WTC11 (cell line): ENCODE measurements at regions not wholly inside any gene's neighbourhood (a gene's known extent, or its start where the extent isn't known, plus 50 kb on each side); places are given as distances from the start of the nearest gene placed in this dataset.

Experiments used
- ATAC-seq: fragments of 200-7000 bp; cut with Tn5 transposase; 2 replicates; pipeline ENCODE4 v1.10.0; 2021; ENCODE audit warnings: mild to moderate bottlenecking, moderate library complexity
- CTCF ChIA-PET: fragments of 300-600 bp; sonication (Branson Sonifier 250); formaldehyde crosslinking; loops from one replicate; lab custom pipeline; 2021; ENCODE audit warnings: antibody characterized with exemption; lab: Charles Lee
- POLR2A ChIA-PET: fragments of 350-600 bp; sonication (Branson Sonifier 250); formaldehyde crosslinking; loops from one replicate; lab custom pipeline; 2021; ENCODE audit warnings: antibody characterized with exemption; lab: Charles Lee
- DNase-seq: peaks from one replicate; pipeline ENCODE4 v3.0.0; 2021; ENCODE audit warnings: low spot score
- H3K27ac Mint-ChIP-seq: 2 replicates; pipeline ENCODE4 v1.8.0; 2021; ENCODE audit warnings: mixed read lengths
- H3K27me3 Mint-ChIP-seq: 2 replicates; pipeline ENCODE4 v1.8.0; 2021; ENCODE audit warnings: low read depth, mild to moderate bottlenecking, moderate library complexity, mixed read lengths
- H3K36me3 Mint-ChIP-seq: 2 replicates; pipeline ENCODE4 v1.8.0; 2021; ENCODE audit warnings: mixed read lengths
- H3K4me1 Mint-ChIP-seq: 2 replicates; pipeline ENCODE4 v1.8.0; 2022; ENCODE audit warnings: mixed read lengths
- H3K4me3 Mint-ChIP-seq: 2 replicates; pipeline ENCODE4 v1.8.0; 2021; ENCODE audit warnings: mild to moderate bottlenecking, moderate library complexity, mixed read lengths
- H3K9me3 Mint-ChIP-seq: 2 replicates; pipeline ENCODE4 v1.8.0; 2021; ENCODE audit warnings: mixed read lengths
- ATF1 ChIP-seq: sonication (generic); formaldehyde crosslinking; IDR thresholded peaks from 2 replicates; pipeline ENCODE4 v1.8.1; 2023; ENCODE audit warnings: mild to moderate bottlenecking, moderate library complexity, missing genetic modification reagents
- CBFB ChIP-seq: sonication (generic); formaldehyde crosslinking; IDR thresholded peaks from 2 replicates; pipeline ENCODE4 v1.8.1; 2022; ENCODE audit warnings: mild to moderate bottlenecking, low read depth, missing genetic modification reagents
- E2F4 ChIP-seq: sonication (generic); formaldehyde crosslinking; IDR thresholded peaks from 2 replicates; pipeline ENCODE4 v1.8.1; 2022; ENCODE audit warnings: low read depth, mild to moderate bottlenecking, moderate library complexity, missing genetic modification reagents, borderline replicate concordance
- ESRRA ChIP-seq: sonication (generic); formaldehyde crosslinking; IDR thresholded peaks from 2 replicates; pipeline ENCODE4 v1.8.1; 2022; ENCODE audit warnings: mild to moderate bottlenecking, missing genetic modification reagents, borderline replicate concordance
- ETV6 ChIP-seq: sonication (generic); formaldehyde crosslinking; IDR thresholded peaks from 2 replicates; pipeline ENCODE4 v1.8.1; 2022; ENCODE audit warnings: mild to moderate bottlenecking, missing genetic modification reagents
- FOXJ3 ChIP-seq: sonication (generic); formaldehyde crosslinking; IDR thresholded peaks from 2 replicates; pipeline ENCODE4 v1.9.0; 2021; ENCODE audit warnings: missing genetic modification reagents, mild to moderate bottlenecking, borderline replicate concordance
- GTF2I ChIP-seq: fragments of 250-450 bp; sonication (Bioruptor Pico); conservative IDR thresholded peaks from 2 replicates; pipeline ENCODE4 v1.4.0; 2021; ENCODE audit warnings: mild to moderate bottlenecking
- HMGA2 ChIP-seq: fragments of 250-450 bp; sonication (Bioruptor Pico); IDR thresholded peaks from 2 replicates; pipeline ENCODE4 v1.4.0; 2021; ENCODE audit warnings: mild to moderate bottlenecking, moderate library complexity
- MYBL2 ChIP-seq: sonication (generic); formaldehyde crosslinking; IDR thresholded peaks from 2 replicates; pipeline ENCODE4 v1.8.1; 2023; ENCODE audit warnings: mild to moderate bottlenecking, moderate library complexity, missing genetic modification reagents
- NFYB ChIP-seq: sonication (generic); formaldehyde crosslinking; conservative IDR thresholded peaks from 2 replicates; pipeline ENCODE4 v1.8.0; 2022; ENCODE audit warnings: low read depth, missing genetic modification reagents
- NR2C2 ChIP-seq: sonication (generic); formaldehyde crosslinking; IDR thresholded peaks from 2 replicates; pipeline ENCODE4 v1.8.0; 2022; ENCODE audit warnings: mild to moderate bottlenecking, missing genetic modification reagents
- NR3C1 ChIP-seq: sonication (generic); formaldehyde crosslinking; conservative IDR thresholded peaks from 2 replicates; pipeline ENCODE4 v1.8.1; 2023; ENCODE audit warnings: low read depth, mild to moderate bottlenecking, missing genetic modification reagents
- OVOL2 ChIP-seq: fragments of 250-450 bp; sonication (Bioruptor Pico); IDR thresholded peaks from 2 replicates; pipeline ENCODE4 v1.9.0; 2021; ENCODE audit warnings: mild to moderate bottlenecking, borderline replicate concordance
- PRRX2 ChIP-seq: fragments of 250-450 bp; sonication (Bioruptor Pico); IDR thresholded peaks from 2 replicates; pipeline ENCODE4 v1.8.0; 2021; ENCODE audit warnings: mild to moderate bottlenecking
- SMAD3 ChIP-seq: sonication (generic); formaldehyde crosslinking; IDR thresholded peaks from 2 replicates; pipeline ENCODE4 v1.8.0; 2022; ENCODE audit warnings: missing genetic modification reagents, mild to moderate bottlenecking, borderline replicate concordance
- SMAD4 ChIP-seq: sonication (generic); formaldehyde crosslinking; IDR thresholded peaks from 2 replicates; pipeline ENCODE4 v1.8.0; 2022; ENCODE audit warnings: mild to moderate bottlenecking, missing genetic modification reagents
- TCF7 ChIP-seq: sonication (generic); formaldehyde crosslinking; IDR thresholded peaks from 2 replicates; pipeline ENCODE4 v1.8.0; 2022; ENCODE audit warnings: mild to moderate bottlenecking, low read depth, missing genetic modification reagents, moderate library complexity
- TEAD4 ChIP-seq: sonication (generic); formaldehyde crosslinking; IDR thresholded peaks from 2 replicates; pipeline ENCODE4 v1.8.0; 2022; ENCODE audit warnings: mild to moderate bottlenecking, missing genetic modification reagents
- ZBTB43 ChIP-seq: sonication (generic); formaldehyde crosslinking; IDR thresholded peaks from 2 replicates; pipeline ENCODE4 v1.8.1; 2023; ENCODE audit warnings: mild to moderate bottlenecking, missing genetic modification reagents
- ZNF219 ChIP-seq: sonication (generic); formaldehyde crosslinking; IDR thresholded peaks from 2 replicates; pipeline ENCODE4 v1.8.0; 2023; ENCODE audit warnings: missing genetic modification reagents, mild to moderate bottlenecking, borderline replicate concordance
- ZNF263 ChIP-seq: sonication (generic); formaldehyde crosslinking; IDR thresholded peaks from 2 replicates; pipeline ENCODE4 v1.8.1; 2022; ENCODE audit warnings: low read depth, mild to moderate bottlenecking, moderate library complexity, missing genetic modification reagents
- ZNF425 ChIP-seq: fragments of 250-450 bp; sonication (Bioruptor Pico); conservative IDR thresholded peaks from 2 replicates; pipeline ENCODE4 v1.9.0; 2021; ENCODE audit warnings: mild to moderate bottlenecking
- ZNF512 ChIP-seq: sonication (generic); formaldehyde crosslinking; IDR thresholded peaks from 2 replicates; pipeline ENCODE4 v1.8.1; 2022; ENCODE audit warnings: missing genetic modification reagents, borderline replicate concordance
- ZNF671 ChIP-seq: fragments of 250-450 bp; sonication (Bioruptor Pico); IDR thresholded peaks from 2 replicates; pipeline ENCODE4 v1.8.0; 2021; ENCODE audit warnings: mild to moderate bottlenecking
- TF ChIP-seq, protein P1 (sequence below): fragments of 250-450 bp; sonication (Bioruptor Pico); IDR thresholded peaks from 2 replicates; pipeline ENCODE4 v1.9.0; 2021; ENCODE audit warnings: moderate library complexity, mild to moderate bottlenecking, inconsistent platforms, borderline replicate concordance
- TF ChIP-seq, protein P2 (sequence below): sonication (generic); formaldehyde crosslinking; conservative IDR thresholded peaks from 2 replicates; pipeline ENCODE4 v1.8.1; 2023; ENCODE audit warnings: mild to moderate bottlenecking, low read depth, missing genetic modification reagents, moderate library complexity

- DNase-seq (no peak), ATAC-seq (no peak)
- no peaks in the 10 kb centered on the region for H3K27me3 Mint-ChIP-seq
- H3K4me1 Mint-ChIP-seq, result no peaks in the 10 kb centered on the region
- H3K9me3 Mint-ChIP-seq, result peaks cover 9% of the 10 kb centered on the region; the same call in 1 of the 2 replicates
- no peak overlapping the region for H3K27ac Mint-ChIP-seq
- CTCF ChIA-PET, result interaction anchor here (0.7 kb wide), 1 partner anchor 123 kb away, joined by 3 read pairs; no protein-coding TSS in a partner anchor
- H3K36me3 Mint-ChIP-seq, result no peaks in the 10 kb centered on the region
- TF ChIP-seq GTF2I (CRISPR knock-in tag) (no peak), ZBTB43 (CRISPR knock-in tag) (no peak), NR2C2 (CRISPR knock-in tag) (no peak), PRRX2 (CRISPR knock-in tag) (no peak), ETV6 (CRISPR knock-in tag) (no peak), NFYB (CRISPR knock-in tag) (no peak), ZNF263 (CRISPR knock-in tag) (no peak), TEAD4 (CRISPR knock-in tag) (no peak), SMAD3 (CRISPR knock-in tag) (no peak), HMGA2 (CRISPR knock-in tag) (no peak), ZNF512 (CRISPR knock-in tag) (no peak), E2F4 (CRISPR knock-in tag) (no peak), TCF7 (CRISPR knock-in tag) (no peak), NR3C1 (CRISPR knock-in tag) (no peak), ATF1 (CRISPR knock-in tag) (no peak), ZNF671 (CRISPR knock-in tag) (no peak)
- TF ChIP-seq, protein P1, sequence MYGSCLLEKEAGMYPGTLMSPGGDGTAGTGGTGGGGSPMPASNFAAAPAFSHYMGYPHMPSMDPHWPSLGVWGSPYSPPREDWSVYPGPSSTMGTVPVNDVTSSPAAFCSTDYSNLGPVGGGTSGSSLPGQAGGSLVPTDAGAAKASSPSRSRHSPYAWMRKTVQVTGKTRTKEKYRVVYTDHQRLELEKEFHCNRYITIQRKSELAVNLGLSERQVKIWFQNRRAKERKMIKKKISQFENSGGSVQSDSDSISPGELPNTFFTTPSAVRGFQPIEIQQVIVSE (CRISPR knock-in tag), result no peak
- TF ChIP-seq, protein P2, sequence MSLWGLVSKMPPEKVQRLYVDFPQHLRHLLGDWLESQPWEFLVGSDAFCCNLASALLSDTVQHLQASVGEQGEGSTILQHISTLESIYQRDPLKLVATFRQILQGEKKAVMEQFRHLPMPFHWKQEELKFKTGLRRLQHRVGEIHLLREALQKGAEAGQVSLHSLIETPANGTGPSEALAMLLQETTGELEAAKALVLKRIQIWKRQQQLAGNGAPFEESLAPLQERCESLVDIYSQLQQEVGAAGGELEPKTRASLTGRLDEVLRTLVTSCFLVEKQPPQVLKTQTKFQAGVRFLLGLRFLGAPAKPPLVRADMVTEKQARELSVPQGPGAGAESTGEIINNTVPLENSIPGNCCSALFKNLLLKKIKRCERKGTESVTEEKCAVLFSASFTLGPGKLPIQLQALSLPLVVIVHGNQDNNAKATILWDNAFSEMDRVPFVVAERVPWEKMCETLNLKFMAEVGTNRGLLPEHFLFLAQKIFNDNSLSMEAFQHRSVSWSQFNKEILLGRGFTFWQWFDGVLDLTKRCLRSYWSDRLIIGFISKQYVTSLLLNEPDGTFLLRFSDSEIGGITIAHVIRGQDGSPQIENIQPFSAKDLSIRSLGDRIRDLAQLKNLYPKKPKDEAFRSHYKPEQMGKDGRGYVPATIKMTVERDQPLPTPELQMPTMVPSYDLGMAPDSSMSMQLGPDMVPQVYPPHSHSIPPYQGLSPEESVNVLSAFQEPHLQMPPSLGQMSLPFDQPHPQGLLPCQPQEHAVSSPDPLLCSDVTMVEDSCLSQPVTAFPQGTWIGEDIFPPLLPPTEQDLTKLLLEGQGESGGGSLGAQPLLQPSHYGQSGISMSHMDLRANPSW, result no peak
- POLR2A ChIA-PET, result no interaction called here
- H3K4me3 Mint-ChIP-seq, result no peak overlapping the region
These were observed 56.3 kb upstream of the ARL15 start for GRCh38 chr5:54366707-54367106.

- peaks cover 8% of the 10 kb centered on the region for H3K4me1 Mint-ChIP-seq
- H3K27ac Mint-ChIP-seq, result no peak overlapping the region
- H3K9me3 Mint-ChIP-seq, result peaks cover 8% of the 10 kb centered on the region; the same call in 1 of the 2 replicates
- H3K27me3 Mint-ChIP-seq, result no peaks in the 10 kb centered on the region
- no peak overlapping the region for H3K4me3 Mint-ChIP-seq
- POLR2A ChIA-PET, result no interaction called here
- DNase-seq, result no peak
- H3K36me3 Mint-ChIP-seq, result no peaks in the 10 kb centered on the region
- CTCF ChIA-PET, result no interaction called here
- ATAC-seq, result no peak
- no peak for TF ChIP-seq ZNF425 (CRISPR knock-in tag)
- no peak for TF ChIP-seq ZNF219 (CRISPR knock-in tag)
- TF ChIP-seq SMAD4 (CRISPR knock-in tag), result no peak
- TF ChIP-seq OVOL2 (CRISPR knock-in tag), result no peak
- TF ChIP-seq FOXJ3 (CRISPR knock-in tag), result no peak
- TF ChIP-seq CBFB, result no peak
- TF ChIP-seq, protein P1 (CRISPR knock-in tag), result no peak
- no peak for TF ChIP-seq MYBL2 (CRISPR knock-in tag)
- TF ChIP-seq ESRRA, result no peak
These were observed 53.3 kb upstream of the ARL15 start for GRCh38 chr5:54363669-54364068.
